ENCODE measurements at regions not wholly inside any gene's neighbourhood (a gene's known extent, or its start where the extent isn't known, plus 50 kb on each side); places are given as distances from the start of the nearest gene placed in this dataset.

- Histone ChIP-seq H3K9ac (replicated peaks in 1 of 4; ENCODE audit: extremely low read depth in 1 of 4, low read depth in 3 of 4, low read length in 3 of 4) (no peak overlapping the region), H3K18ac (ENCODE audit: extremely low read depth, low read length) (no peak overlapping the region), H3K27me3 (replicated peaks in 1 of 4; ENCODE audit: control insufficient read depth in 3 of 4, extremely low read depth in 1 of 4, insufficient read depth in 3 of 4, low read length in 3 of 4) (no peaks in the 10 kb centered on the region), H3K79me2 (ENCODE audit: control insufficient read depth in 1 of 2, insufficient read depth in 2 of 2, low read length in 2 of 2) (no peaks in the 10 kb centered on the region), H2AK5ac (ENCODE audit: low read depth, low read length) (no peak overlapping the region), H3K56ac (replicated peaks; ENCODE audit: insufficient read length, low read depth, low read length) (no peak overlapping the region), H4K5ac (ENCODE audit: insufficient read length, low read depth, low read length) (no peak overlapping the region), H3K9me3 (ENCODE audit: insufficient read depth in 2 of 2, low read depth in 1 of 2, low read length in 1 of 2) (no peaks in the 10 kb centered on the region), H4K20me1 (replicated peaks in 1 of 2; ENCODE audit: control insufficient read depth in 1 of 2, insufficient read depth in 2 of 2, low read length in 2 of 2) (no peaks in the 10 kb centered on the region), H3K36me3 (ENCODE audit: control insufficient read depth in 2 of 4, insufficient read depth in 4 of 4, low read length in 3 of 4) (no peaks in the 10 kb centered on the region), H3K14ac (ENCODE audit: insufficient read length) (no peak overlapping the region), H4K91ac (replicated peaks; ENCODE audit: insufficient read length, low read length) (no peak overlapping the region), H3K4me1 (replicated peaks in 1 of 4; ENCODE audit: control insufficient read depth in 3 of 4, insufficient read depth in 4 of 4, low read length in 3 of 4) (no peaks in the 10 kb centered on the region; a peak in 1 of 7 replicates), H3K79me1 (ENCODE audit: low read depth, low read length) (no peaks in the 10 kb centered on the region), H3K27ac (ENCODE audit: low read depth, low read length) (no peak overlapping the region), H2BK20ac (ENCODE audit: low read length) (no peak overlapping the region), H4K8ac (ENCODE audit: extremely low read depth, insufficient read depth, low read length) (no peak overlapping the region), H2AFZ (ENCODE audit: low read length) (no peak overlapping the region), H2BK12ac (ENCODE audit: low read depth, low read length) (no peak overlapping the region), H3K23me2 (ENCODE audit: low read depth, low read length) (no peaks in the 10 kb centered on the region), H2BK15ac (ENCODE audit: low read length) (no peak overlapping the region), H3K23ac (ENCODE audit: insufficient read length) (no peak overlapping the region), H3K4me2 (ENCODE audit: insufficient read depth in 1 of 2, low read depth in 2 of 2, low read length in 2 of 2) (no peak overlapping the region), H2BK120ac (replicated peaks; ENCODE audit: low read depth, low read length) (no peak overlapping the region), H3K4me3 (ENCODE audit: extremely low read depth in 1 of 4, insufficient read depth in 2 of 4, low read depth in 3 of 4, low read length in 4 of 4) (no peak overlapping the region), H2BK5ac (ENCODE audit: low read depth, low read length) (no peak overlapping the region), H3K4ac (replicated peaks; ENCODE audit: insufficient read length, low read depth, low read length) (no peak overlapping the region)
- POLR2A ChIA-PET (ENCODE audit: partially characterized antibody) = no interaction called here
- FAIRE-seq (no peak), DNase-seq (ENCODE audit: low read depth in 1 of 2, low spot score in 2 of 2) (no peak)
- TF ChIP-seq RAD21 (IDR thresholded peaks at IDR 0.05 in 1 of 2, conservative IDR thresholded peaks at IDR 0.05 in 1 of 2; ENCODE audit: low read depth in 2 of 2, low read length in 2 of 2) (no peak), RFX5 (IDR thresholded peaks at IDR 0.05; ENCODE audit: borderline replicate concordance, low read depth, low read length) (no peak), NANOG (IDR thresholded peaks at IDR 0.05; ENCODE audit: insufficient read depth, low read depth, low read length, poor library complexity, severe bottlenecking) (no peak), KDM4A (IDR thresholded peaks at IDR 0.05; ENCODE audit: low read depth, low read length, severe bottlenecking) (no peak), SP1 (IDR thresholded peaks at IDR 0.05; ENCODE audit: low read depth, low read length) (no peak), CTBP2 (IDR thresholded peaks at IDR 0.05; ENCODE audit: borderline replicate concordance, insufficient read depth, insufficient read length, low read length) (no peak), ATF3 (IDR thresholded peaks at IDR 0.05; ENCODE audit: insufficient read depth, low read depth, low read length) (no peak)
- 75% methylated on average over 7 of the region's 7 CpGs; no CpG with 5 or more reads in 1 of the 2 experiments for WGBS, 2 experiments (ENCODE audit: extremely low coverage in 1 of 2, insufficient coverage in 1 of 2, insufficient read length in 1 of 2, insufficient replicate concordance in 2 of 2, low coverage in 1 of 2, low lambda C conversion rate in 2 of 2, missing lambda C conversion rate in 1 of 2)
- CTCF ChIA-PET (ENCODE audit: partially characterized antibody) = interaction anchor here (1.4 to 1.8 kb wide), 2 partner anchors 9 to 14 kb away, joined by 4 to 12 read pairs; no protein-coding TSS in a partner anchor
These were observed 61.1 kb upstream of the C12orf71 start for GRCh38 chr12:27143256-27144069.

All from H1 (cell line).